Activated CD8-positive, alpha-beta memory T cell treated with anti-CD3 and anti-CD28 coated beads, Interleukin-2, amount 50 U/mL, for 48 hours (primary cell): ENCODE measurements at regions not wholly inside any gene's neighbourhood (a gene's known extent, or its start where the extent isn't known, plus 50 kb on each side); places are given as distances from the start of the nearest gene placed in this dataset.

Experiments used
- DNase-seq: peaks from one replicate; pipeline ENCODE4 v3.0.0-alpha.2; 2020

GRCh38 chr6:53744321-53744720, 50.5 kb upstream of the LRRC1 start:
- no peak for DNase-seq

- DNase-seq: peak; percentile 54
Observed at GRCh38 chr6:53741034-53741823, 53.6 kb upstream of the LRRC1 start.

- no peak for DNase-seq
Observed at GRCh38 chr6:53737746-53738145, 57.1 kb upstream of the LRRC1 start.

- no peak for DNase-seq
Observed at GRCh38 chr6:53735896-53736295, 58.9 kb upstream of the LRRC1 start.

GRCh38 chr6:53734473-53735299, 60.1 kb upstream of the LRRC1 start:
- no peak for DNase-seq

- no peak for DNase-seq
Observed at GRCh38 chr6:53731866-53732636, 62.8 kb upstream of the LRRC1 start.

- DNase-seq: no peak
Observed at GRCh38 chr6:53730767-53731166, 64.0 kb upstream of the LRRC1 start.

GRCh38 chr6:53728570-53729194, 63.1 kb upstream of the KLHL31 start:
- peak; percentile 71 for DNase-seq

- DNase-seq: no peak
Observed at GRCh38 chr6:53727748-53728147, 62.2 kb upstream of the KLHL31 start.

- peak; percentile 89 for DNase-seq
Observed at GRCh38 chr6:53725791-53726575, 60.4 kb upstream of the KLHL31 start.

- no peak for DNase-seq
Observed at GRCh38 chr6:53724501-53724900, 58.9 kb upstream of the KLHL31 start.

- no peak for DNase-seq
Observed at GRCh38 chr6:53723331-53723730, 57.8 kb upstream of the KLHL31 start.

GRCh38 chr6:53721766-53722165, 56.2 kb upstream of the KLHL31 start:
- DNase-seq: no peak

- no peak for DNase-seq
Observed at GRCh38 chr6:53718597-53719460, 53.3 kb upstream of the KLHL31 start.

GRCh38 chr6:53717566-53717965, 52.0 kb upstream of the KLHL31 start:
- DNase-seq: no peak

GRCh38 chr6:53715434-53715833, 49.9 kb upstream of the KLHL31 start:
- DNase-seq: no peak
